Gastrocnemius medialis (tissue), 4 donors: ENCODE measurements at regions not wholly inside any gene's neighbourhood (a gene's known extent, or its start where the extent isn't known, plus 50 kb on each side); places are given as distances from the start of the nearest gene placed in this dataset.

Experiments
- POLR2A ChIP-seq, 2 donors: fragments of 450-650 bp; IDR thresholded peaks; one replicate each; pipeline ENCODE4 v1.6.1; 2017; ENCODE audit warnings: antibody characterized with exemption in 2 of 2, mild to moderate bottlenecking in 2 of 2, moderate library complexity in 2 of 2
- TF ChIP-seq, protein P1 (sequence below), 5 experiments: fragments of 450-650 bp in 3 of 5; fragments of 200-600 bp in 2 of 5; sonication (generic) in 2 of 5; IDR thresholded peaks in 4 of 5; conservative IDR thresholded peaks in 1 of 5; 1 replicate in 4 of 5; 2 replicates in 1 of 5; pipeline ENCODE4 v1.5.1; 2016 to 2019; ENCODE audit warnings: antibody characterized with exemption in 5 of 5, mild to moderate bottlenecking in 3 of 5, moderate library complexity in 3 of 5

- TF ChIP-seq, protein P1, sequence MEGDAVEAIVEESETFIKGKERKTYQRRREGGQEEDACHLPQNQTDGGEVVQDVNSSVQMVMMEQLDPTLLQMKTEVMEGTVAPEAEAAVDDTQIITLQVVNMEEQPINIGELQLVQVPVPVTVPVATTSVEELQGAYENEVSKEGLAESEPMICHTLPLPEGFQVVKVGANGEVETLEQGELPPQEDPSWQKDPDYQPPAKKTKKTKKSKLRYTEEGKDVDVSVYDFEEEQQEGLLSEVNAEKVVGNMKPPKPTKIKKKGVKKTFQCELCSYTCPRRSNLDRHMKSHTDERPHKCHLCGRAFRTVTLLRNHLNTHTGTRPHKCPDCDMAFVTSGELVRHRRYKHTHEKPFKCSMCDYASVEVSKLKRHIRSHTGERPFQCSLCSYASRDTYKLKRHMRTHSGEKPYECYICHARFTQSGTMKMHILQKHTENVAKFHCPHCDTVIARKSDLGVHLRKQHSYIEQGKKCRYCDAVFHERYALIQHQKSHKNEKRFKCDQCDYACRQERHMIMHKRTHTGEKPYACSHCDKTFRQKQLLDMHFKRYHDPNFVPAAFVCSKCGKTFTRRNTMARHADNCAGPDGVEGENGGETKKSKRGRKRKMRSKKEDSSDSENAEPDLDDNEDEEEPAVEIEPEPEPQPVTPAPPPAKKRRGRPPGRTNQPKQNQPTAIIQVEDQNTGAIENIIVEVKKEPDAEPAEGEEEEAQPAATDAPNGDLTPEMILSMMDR (IDR thresholded peaks at IDR 0.05 in 4 of 5, conservative IDR thresholded peaks at IDR 0.05 in 1 of 5), result no peak
- TF ChIP-seq POLR2A (IDR thresholded peaks at IDR 0.05), result no peak
These were observed 165.4 kb upstream of the PLEKHG7 start for GRCh38 chr12:92537290-92537960.
